GM18951 (cell line): ENCODE measurements at regions not wholly inside any gene's neighbourhood (a gene's known extent, or its start where the extent isn't known, plus 50 kb on each side); places are given as distances from the start of the nearest gene placed in this dataset.

Experiments
- POLR2A ChIP-seq: IDR thresholded peaks from 4 replicates; pipeline ENCODE4 v1.6.1; 2011; ENCODE audit warnings: mild to moderate bottlenecking; ENCODE audit not compliant: insufficient read length, insufficient read depth; ENCODE audit errors: extremely low read depth
- in situ Hi-C: fragments of 300-500 bp; cut with MboI; formaldehyde crosslinking; loops from one replicate; pipeline ENCODE4 v1.12.0; 2022; ENCODE audit warnings: low sequenced_read_pairs, mixed read lengths, inconsistent platforms; ENCODE audit not compliant: unreplicated experiment

DNA sequence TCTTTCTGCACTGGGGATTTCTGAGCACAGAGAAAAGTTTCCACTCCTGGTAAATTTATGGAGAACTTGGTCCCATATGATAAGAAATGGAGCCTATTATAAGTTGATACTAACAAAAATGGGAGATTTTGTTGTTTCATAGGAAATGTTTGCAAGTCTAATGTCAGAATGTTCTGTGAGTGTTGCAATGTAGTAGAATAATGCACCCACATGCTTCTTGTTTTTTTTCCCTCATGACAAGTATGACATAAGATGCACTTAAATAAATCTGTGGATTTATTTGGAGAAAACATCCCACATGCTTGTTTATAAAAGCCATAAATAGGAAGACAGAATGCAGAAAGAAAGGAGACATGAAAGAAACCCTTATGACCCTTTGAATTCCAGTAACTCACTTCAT, 50.8 kb upstream of the KCNJ6 start:
- no peak for TF ChIP-seq POLR2A

DNA sequence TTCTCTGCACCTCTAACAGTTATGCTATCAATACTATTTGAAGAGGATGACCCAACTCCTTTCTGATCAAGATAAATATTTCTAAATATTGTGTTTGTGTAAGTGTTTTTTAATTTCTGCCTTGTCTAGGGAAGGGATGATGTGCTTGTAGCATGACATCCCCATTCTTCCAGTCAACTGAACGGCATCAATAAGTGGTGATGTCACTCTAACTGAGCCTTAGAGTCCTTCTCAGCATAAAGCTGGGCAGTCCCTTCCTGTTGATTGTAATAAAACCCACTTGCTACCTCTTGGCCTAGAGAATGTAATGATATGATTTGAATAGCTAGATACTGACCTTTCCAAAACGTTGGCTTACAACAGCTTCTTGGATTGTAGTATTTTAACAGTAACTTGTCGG, 52.5 kb upstream of the KCNJ6 start:
- in situ Hi-C loops = no loop called here
- no peak for TF ChIP-seq POLR2A

More for the DNA sequence above, 50.8 kb upstream of the KCNJ6 start:
- in situ Hi-C loops = no loop called here

- no peak for TF ChIP-seq POLR2A
- in situ Hi-C loops = no loop called here
Observed at GRCh38 chr21:37970548-37970947, 54.3 kb upstream of the KCNJ6 start.

DNA sequence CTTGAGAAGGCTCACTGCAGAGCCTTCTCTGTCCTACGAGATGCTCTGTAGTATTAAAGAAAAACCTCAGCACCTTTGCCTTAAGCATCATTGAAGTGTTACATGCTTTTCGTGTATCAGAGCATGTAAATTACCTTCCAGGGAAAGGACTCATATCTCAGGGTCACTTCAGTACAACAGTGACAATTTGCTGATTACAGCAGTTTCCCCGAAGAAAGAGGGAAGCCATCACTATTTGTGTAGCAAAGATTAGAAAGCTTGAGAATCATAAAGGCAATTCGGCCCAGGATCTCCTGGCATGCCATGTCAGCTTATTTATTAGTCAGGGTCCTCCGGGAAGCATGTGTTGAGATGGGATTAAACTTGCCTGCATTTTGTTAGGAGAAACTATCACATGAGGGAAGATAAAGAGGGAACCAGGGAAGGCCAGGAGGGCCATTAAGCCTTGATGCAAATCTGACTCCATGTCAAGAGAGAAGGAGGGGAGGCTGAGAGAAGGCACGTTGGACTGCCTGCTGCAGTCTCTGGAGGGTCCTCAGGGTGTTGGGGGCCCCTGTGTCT, 55.2 kb upstream of the KCNJ6 start:
- TF ChIP-seq POLR2A = no peak
- in situ Hi-C loops = no loop called here

DNA sequence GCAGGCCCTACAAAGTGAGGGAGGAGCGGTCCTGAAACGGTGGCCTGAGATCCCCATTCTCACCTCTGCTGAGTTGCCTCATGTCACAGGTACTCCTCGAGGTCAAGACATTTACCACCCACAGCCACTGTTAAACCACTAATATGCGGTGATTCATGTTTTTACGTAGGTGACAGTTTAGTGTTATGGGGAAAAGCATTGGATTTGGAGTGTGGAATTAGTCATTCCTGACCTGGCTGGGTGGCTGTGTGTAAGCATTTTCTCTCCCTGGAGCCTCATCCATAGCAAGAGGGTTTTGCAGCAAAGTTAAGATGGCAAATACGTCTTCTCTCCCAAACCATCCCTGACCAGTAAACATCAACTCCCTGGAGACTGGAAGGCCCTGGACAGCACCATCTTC, 57.8 kb upstream of the KCNJ6 start:
- in situ Hi-C loops = no loop called here
- TF ChIP-seq POLR2A = no peak

- no peak for TF ChIP-seq POLR2A
- in situ Hi-C loops = no loop called here
Observed at GRCh38 chr21:37982496-37983318, 66.5 kb upstream of the KCNJ6 start.

- in situ Hi-C loops = no loop called here
- no peak for TF ChIP-seq POLR2A
Observed at GRCh38 chr21:37983336-37984095, 67.3 kb upstream of the KCNJ6 start.

DNA sequence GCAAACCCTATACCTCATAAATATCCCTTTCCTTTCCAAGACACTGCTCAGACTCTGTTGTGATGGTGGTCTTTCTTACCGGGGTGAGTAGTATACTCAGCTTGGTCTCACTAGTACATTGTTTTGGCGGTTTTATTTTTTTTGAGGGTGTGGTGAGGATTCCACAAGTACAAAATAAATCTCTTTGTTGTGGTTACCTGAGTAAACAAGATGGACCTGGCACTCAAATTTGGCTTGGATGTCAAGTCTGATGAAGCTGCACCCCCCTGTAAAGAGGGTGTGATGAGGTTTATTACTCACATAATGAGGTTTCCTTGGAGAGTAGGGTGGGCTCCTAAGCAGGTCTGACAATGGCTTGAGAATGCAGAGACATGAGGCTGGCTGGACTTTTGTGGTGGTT, 68.2 kb upstream of the KCNJ6 start:
- TF ChIP-seq POLR2A = no peak
- in situ Hi-C loops = no loop called here

DNA sequence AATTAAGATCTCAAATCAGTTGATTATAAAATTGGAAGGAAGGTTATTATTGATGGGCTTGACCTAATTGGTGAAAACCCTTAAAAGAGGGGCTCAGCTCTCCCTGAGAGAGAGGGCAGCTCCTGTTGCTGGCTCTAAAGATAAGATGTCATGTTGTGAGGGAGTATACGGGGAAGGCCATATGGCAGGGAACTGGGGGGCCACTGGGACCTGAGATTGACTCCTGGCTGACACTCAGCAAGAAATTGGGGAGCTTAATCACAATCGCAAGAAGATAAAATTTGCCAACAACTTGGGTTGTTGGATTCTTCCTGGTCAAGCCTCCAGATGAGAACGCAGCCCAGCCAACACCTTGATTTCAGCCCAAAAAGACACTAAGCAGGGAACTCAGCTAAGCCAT, 69.7 kb upstream of the KCNJ6 start:
- in situ Hi-C loops = no loop called here
- no peak for TF ChIP-seq POLR2A

DNA sequence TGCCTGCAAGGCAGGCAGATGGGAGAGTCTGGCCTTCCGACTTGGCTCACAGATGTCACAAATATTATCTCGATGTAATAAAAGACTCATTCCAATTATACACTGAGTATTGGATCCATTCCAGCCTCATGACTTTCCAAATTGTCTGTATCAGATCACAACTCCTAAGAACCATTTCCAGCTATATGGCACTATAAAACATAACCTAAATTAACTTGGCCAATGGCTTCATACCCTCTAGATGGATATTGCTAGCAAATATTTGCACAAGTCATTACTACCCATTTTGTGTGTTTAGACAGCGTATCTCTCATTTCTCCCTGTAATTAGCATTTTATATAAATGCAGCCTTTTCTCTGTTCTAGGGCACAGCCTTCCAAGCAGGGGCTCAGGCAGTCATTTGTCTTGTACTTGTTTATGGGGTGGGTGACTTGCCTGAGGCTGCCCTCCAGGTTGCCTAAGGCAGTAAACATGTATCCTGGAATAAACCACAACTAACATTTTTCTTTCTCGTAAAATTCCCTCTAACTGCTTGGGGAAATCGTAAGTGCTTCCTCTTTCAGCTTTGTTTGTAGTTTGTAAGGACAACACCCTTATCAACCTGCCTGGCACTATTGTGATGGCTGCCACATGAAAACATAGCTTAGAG, 70.6 kb upstream of the KCNJ6 start:
- TF ChIP-seq POLR2A = no peak
- in situ Hi-C loops = no loop called here

- no peak for TF ChIP-seq POLR2A
- in situ Hi-C loops = no loop called here
Observed at GRCh38 chr21:37987668-37988067, 71.4 kb upstream of the KCNJ6 start.

GRCh38 chr21:37993071-37993470, 76.8 kb upstream of the KCNJ6 start:
- in situ Hi-C loops = no loop called here
- TF ChIP-seq POLR2A = no peak

DNA sequence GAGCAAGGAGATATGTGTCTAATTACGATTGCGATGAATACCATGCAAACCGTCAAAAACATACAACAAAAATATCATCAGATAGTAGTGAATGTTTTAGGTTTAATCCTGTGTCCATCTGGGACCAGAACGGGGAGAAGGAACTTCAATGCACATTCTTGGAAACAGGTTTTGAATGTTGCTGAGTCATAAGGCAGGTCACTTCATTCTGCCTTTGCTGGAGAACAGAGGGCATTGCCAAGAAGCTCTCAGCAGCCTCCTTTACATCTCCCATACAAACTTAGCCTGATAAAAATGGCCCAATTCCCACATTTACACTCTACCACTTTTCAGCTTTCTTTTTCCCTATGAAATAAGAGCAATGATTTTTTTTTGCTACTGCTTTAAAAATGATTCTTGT, 78.0 kb upstream of the KCNJ6 start:
- no peak for TF ChIP-seq POLR2A
- in situ Hi-C loops = no loop called here
